ENCODE measurements at regions not wholly inside any gene's neighbourhood (a gene's known extent, or its start where the extent isn't known, plus 50 kb on each side); places are given as distances from the start of the nearest gene placed in this dataset.

- TF ChIP-seq KAT8 (IDR thresholded peaks at IDR 0.05; ENCODE audit: low read depth) (no peak), HDAC1 (IDR thresholded peaks at IDR 0.05) (no peak), IRF9 (tag; IDR thresholded peaks at IDR 0.05) (no peak), PHB2 (IDR thresholded peaks at IDR 0.05; ENCODE audit: low read depth) (no peak), ZNF79 (CRISPR knock-in tag; IDR thresholded peaks at IDR 0.05; ENCODE audit: low read depth) (no peak), KLF16 (IDR thresholded peaks at IDR 0.05) (no peak), SOX6 (IDR thresholded peaks at IDR 0.05) (no peak), CHD2 (IDR thresholded peaks at IDR 0.05; ENCODE audit: low read depth, low read length) (no peak), EP400 (IDR thresholded peaks at IDR 0.05) (no peak), RCOR1 (IDR thresholded peaks at IDR 0.05; ENCODE audit: borderline replicate concordance in 1 of 2, low read depth in 2 of 2, low read length in 2 of 2) (no peak), ZFX (CRISPR knock-in tag; IDR thresholded peaks at IDR 0.05) (no peak), POLR2AphosphoS5 (IDR thresholded peaks at IDR 0.05; ENCODE audit: control insufficient read depth, insufficient read depth, low read depth, low read length) (no peak)
- TF ChIP-seq, protein P1, sequence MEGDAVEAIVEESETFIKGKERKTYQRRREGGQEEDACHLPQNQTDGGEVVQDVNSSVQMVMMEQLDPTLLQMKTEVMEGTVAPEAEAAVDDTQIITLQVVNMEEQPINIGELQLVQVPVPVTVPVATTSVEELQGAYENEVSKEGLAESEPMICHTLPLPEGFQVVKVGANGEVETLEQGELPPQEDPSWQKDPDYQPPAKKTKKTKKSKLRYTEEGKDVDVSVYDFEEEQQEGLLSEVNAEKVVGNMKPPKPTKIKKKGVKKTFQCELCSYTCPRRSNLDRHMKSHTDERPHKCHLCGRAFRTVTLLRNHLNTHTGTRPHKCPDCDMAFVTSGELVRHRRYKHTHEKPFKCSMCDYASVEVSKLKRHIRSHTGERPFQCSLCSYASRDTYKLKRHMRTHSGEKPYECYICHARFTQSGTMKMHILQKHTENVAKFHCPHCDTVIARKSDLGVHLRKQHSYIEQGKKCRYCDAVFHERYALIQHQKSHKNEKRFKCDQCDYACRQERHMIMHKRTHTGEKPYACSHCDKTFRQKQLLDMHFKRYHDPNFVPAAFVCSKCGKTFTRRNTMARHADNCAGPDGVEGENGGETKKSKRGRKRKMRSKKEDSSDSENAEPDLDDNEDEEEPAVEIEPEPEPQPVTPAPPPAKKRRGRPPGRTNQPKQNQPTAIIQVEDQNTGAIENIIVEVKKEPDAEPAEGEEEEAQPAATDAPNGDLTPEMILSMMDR (IDR thresholded peaks at IDR 0.05 in 2 of 3, conservative IDR thresholded peaks at IDR 0.05 in 1 of 3; ENCODE audit: insufficient read depth in 2 of 3, low read depth in 1 of 3, low read length in 3 of 3) = no peak
Measured at GRCh38 chr5:148904440-148904839, 78.0 kb downstream of the ADRB2 start.
